ENCODE measurements at regions not wholly inside any gene's neighbourhood (a gene's known extent, or its start where the extent isn't known, plus 50 kb on each side); places are given as distances from the start of the nearest gene placed in this dataset.

GRCh38 chr21:14744368-14744767, 198.3 kb upstream of the SAMSN1 start:
- Histone ChIP-seq H3K4me3 (ENCODE audit: low read length) (no peak overlapping the region), H2AFZ (ENCODE audit: low read depth, low read length) (no peak overlapping the region), H3K9ac (ENCODE audit: low read length) (no peak overlapping the region), H3K79me2 (ENCODE audit: low read length) (no peaks in the 10 kb centered on the region), H3K27me3 (ENCODE audit: low read depth, low read length) (no peaks in the 10 kb centered on the region), H4K20me1 (ENCODE audit: insufficient read depth, low read length) (no peaks in the 10 kb centered on the region), H3K9me3 (ENCODE audit: insufficient read depth, low read length) (no peaks in the 10 kb centered on the region), H3K4me1 (ENCODE audit: low read length) (no peaks in the 10 kb centered on the region), H3K4me2 (ENCODE audit: low read length) (no peak overlapping the region), H3K27ac (ENCODE audit: low read length) (no peak overlapping the region), H3K36me3 (replicated peaks; ENCODE audit: low read depth, low read length) (no peaks in the 10 kb centered on the region)
- no peak for TF ChIP-seq CTCF (IDR thresholded peaks at IDR 0.05; ENCODE audit: low read depth, low read length)

GRCh38 chr21:14742119-14742518, 196.0 kb upstream of the SAMSN1 start:
- Histone ChIP-seq H3K27me3 (ENCODE audit: low read depth, low read length) (no peaks in the 10 kb centered on the region), H3K27ac (ENCODE audit: low read length) (no peak overlapping the region), H3K4me2 (ENCODE audit: low read length) (no peak overlapping the region), H3K4me3 (ENCODE audit: low read length) (no peak overlapping the region), H3K9me3 (ENCODE audit: insufficient read depth, low read length) (no peaks in the 10 kb centered on the region), H2AFZ (ENCODE audit: low read depth, low read length) (no peak overlapping the region), H3K36me3 (replicated peaks; ENCODE audit: low read depth, low read length) (no peaks in the 10 kb centered on the region), H3K79me2 (ENCODE audit: low read length) (no peaks in the 10 kb centered on the region), H4K20me1 (ENCODE audit: insufficient read depth, low read length) (no peaks in the 10 kb centered on the region), H3K4me1 (ENCODE audit: low read length) (peaks cover 8% of the 10 kb centered on the region), H3K9ac (ENCODE audit: low read length) (no peak overlapping the region)
- no peak for TF ChIP-seq EZH2phosphoT487 (IDR thresholded peaks at IDR 0.05; ENCODE audit: low read depth)
- TF ChIP-seq CTCF (IDR thresholded peaks at IDR 0.05; ENCODE audit: low read depth, low read length) = no peak

GRCh38 chr21:14741256-14741655, 195.1 kb upstream of the SAMSN1 start:
- TF ChIP-seq CTCF (IDR thresholded peaks at IDR 0.05; ENCODE audit: low read depth, low read length) (no peak), EZH2phosphoT487 (IDR thresholded peaks at IDR 0.05; ENCODE audit: low read depth) (no peak)
- H4K20me1 ChIP-seq (ENCODE audit: insufficient read depth, low read length) = no peaks in the 10 kb centered on the region
- no peaks in the 10 kb centered on the region for H3K79me2 ChIP-seq (ENCODE audit: low read length)
- H3K9me3 ChIP-seq (ENCODE audit: insufficient read depth, low read length) = no peaks in the 10 kb centered on the region
- H3K27ac ChIP-seq (ENCODE audit: low read length) = no peak overlapping the region
- no peak overlapping the region for H3K4me2 ChIP-seq (ENCODE audit: low read length)
- H3K9ac ChIP-seq (ENCODE audit: low read length) = no peak overlapping the region
- no peak overlapping the region for H3K4me3 ChIP-seq (ENCODE audit: low read length)
- H3K27me3 ChIP-seq (ENCODE audit: low read depth, low read length) = no peaks in the 10 kb centered on the region
- no peaks in the 10 kb centered on the region for H3K36me3 ChIP-seq (replicated peaks; ENCODE audit: low read depth, low read length)
- H2AFZ ChIP-seq (ENCODE audit: low read depth, low read length) = no peak overlapping the region
- peaks cover 16% of the 10 kb centered on the region for H3K4me1 ChIP-seq (ENCODE audit: low read length)

GRCh38 chr21:14740692-14741091, 194.6 kb upstream of the SAMSN1 start:
- Histone ChIP-seq H3K9ac (ENCODE audit: low read length) (no peak overlapping the region), H3K4me1 (ENCODE audit: low read length) (peaks cover 22% of the 10 kb centered on the region), H3K4me2 (ENCODE audit: low read length) (no peak overlapping the region), H3K79me2 (ENCODE audit: low read length) (no peaks in the 10 kb centered on the region), H2AFZ (ENCODE audit: low read depth, low read length) (no peak overlapping the region), H3K4me3 (ENCODE audit: low read length) (no peak overlapping the region), H3K9me3 (ENCODE audit: insufficient read depth, low read length) (no peaks in the 10 kb centered on the region), H3K27me3 (ENCODE audit: low read depth, low read length) (no peaks in the 10 kb centered on the region), H4K20me1 (ENCODE audit: insufficient read depth, low read length) (no peaks in the 10 kb centered on the region), H3K27ac (ENCODE audit: low read length) (no peak overlapping the region), H3K36me3 (replicated peaks; ENCODE audit: low read depth, low read length) (no peaks in the 10 kb centered on the region)
- TF ChIP-seq CTCF (IDR thresholded peaks at IDR 0.05; ENCODE audit: low read depth, low read length) (no peak), EZH2phosphoT487 (IDR thresholded peaks at IDR 0.05; ENCODE audit: low read depth) (no peak)

Measured in OCI-LY3 (cell line).